Spleen (tissue), 11 donors: ENCODE measurements at regions not wholly inside any gene's neighbourhood (a gene's known extent, or its start where the extent isn't known, plus 50 kb on each side); places are given as distances from the start of the nearest gene placed in this dataset.
"Not testable (repeated sequence)": the region's sequence is repeated elsewhere in the genome, so short reads cannot be mapped to it uniquely, and the experiment has no call there.

Source experiments
- DNase-seq: peaks from one replicate; pipeline ENCODE4 v3.0.0-alpha.2; 2020
- H3K27ac ChIP-seq, 8 donors: fragments of 200-600 bp; sonication (generic) in 7 of 8; 1 replicate in 4 of 8; 2 replicates in 4 of 8; pipeline versions ENCODE4 v1.5.0 to v1.8.0; 2016 to 2021; ENCODE audit warnings: inconsistent platforms in 4 of 8, mild to moderate bottlenecking in 4 of 8, moderate library complexity in 1 of 8
- H3K27me3 ChIP-seq, 7 donors: fragments of 200-600 bp; sonication (generic) in 6 of 7; replicated peaks in 1 of 7; 1 replicate in 4 of 7; 2 replicates in 3 of 7; pipeline versions ENCODE4 v1.5.0 to v1.8.0; 2016 to 2021; ENCODE audit warnings: inconsistent platforms in 3 of 7, mild to moderate bottlenecking in 1 of 7
- H3K36me3 ChIP-seq, 6 donors: fragments of 200-600 bp; sonication (generic) in 5 of 6; 1 replicate in 4 of 6; 2 replicates in 2 of 6; pipeline versions ENCODE4 v1.5.0 to v1.8.0; 2016 to 2021; ENCODE audit warnings: inconsistent platforms in 2 of 6
- H3K4me1 ChIP-seq, 6 donors: fragments of 200-600 bp; sonication (generic) in 5 of 6; 1 replicate in 3 of 6; 2 replicates in 3 of 6; pipeline versions ENCODE4 v1.5.0 to v1.8.0; 2016 to 2021; ENCODE audit warnings: inconsistent platforms in 3 of 6
- H3K4me3 ChIP-seq, 8 donors: fragments of 200-600 bp; sonication (generic) in 7 of 8; 1 replicate in 4 of 8; 2 replicates in 4 of 8; pipeline versions ENCODE4 v1.5.0 to v1.8.0; 2016 to 2021; ENCODE audit warnings: inconsistent platforms in 4 of 8, mild to moderate bottlenecking in 4 of 8, moderate library complexity in 2 of 8
- H3K9me3 ChIP-seq, 8 donors: fragments of 200-600 bp; sonication (generic) in 7 of 8; 1 replicate in 4 of 8; 2 replicates in 4 of 8; pipeline versions ENCODE4 v1.5.0 to v1.8.0; 2016 to 2021; ENCODE audit warnings: inconsistent platforms in 4 of 8
- CTCF ChIP-seq, 11 experiments: fragments of 200-600 bp in 7 of 11; fragments of 450-650 bp in 4 of 11; sonication (generic) in 4 of 11; IDR thresholded peaks in 8 of 11; conservative IDR thresholded peaks in 3 of 11; 1 replicate in 7 of 11; 2 replicates in 4 of 11; pipeline versions ENCODE4 v1.4.0 to v1.8.0; 2016 to 2021; ENCODE audit warnings: antibody characterized with exemption in 11 of 11, inconsistent platforms in 4 of 11, mild to moderate bottlenecking in 1 of 11
- POLR2A ChIP-seq, 3 donors: fragments of 450-650 bp; IDR thresholded peaks; one replicate each; pipeline ENCODE4 v1.5.1; 2017; ENCODE audit warnings: antibody characterized with exemption in 3 of 3, mild to moderate bottlenecking in 1 of 3
- POLR2AphosphoS5 ChIP-seq, 3 donors: sonication (generic); formaldehyde crosslinking; IDR thresholded peaks; one replicate each; pipeline ENCODE4 v1.5.1; 2017; ENCODE audit warnings: antibody characterized with exemption in 3 of 3
- WGBS, 5 donors: extraction: QIAGEN DNeasy Blood & Tissue Kit in 3 of 5; methylation state at CpG; one replicate each; pipeline versions ENCODE4 v1.1.5 to v1.1.7; 2013 to 2018; 5-methylcytosine and 5-hydroxymethylcytosine counted together
- intact Hi-C: fragments of 100-400 bp; cut with DNase I; formaldehyde crosslinking; loops from one replicate; pipeline ENCODE4 v1.15.0; 2023; ENCODE audit warnings: low total_unique reads
- donor health status: healthy with polysubstance abuse.
- donor health status: DM: no; HTN: no; CAD: no; lungs with moderate emphysema.
- donor health status: DM: no; HTN: no; CAD: no.
- donor health status: Bipolar disorder and iron deficiency.
- donor health status: healthy.
- donor health status: DM: no; HTN: no; CAD: no.
- donor health status: DM: yes; HTN: yes; CAD: no.

GRCh38 chrX:63282077-63282476, 69.1 kb downstream of the SPIN4 start:
- H3K4me3 ChIP-seq = no peak overlapping the region
- H3K27ac ChIP-seq = peak overlapping the region in 1 of 8 donors; percentile 11
- H3K36me3 ChIP-seq = no peaks in the 10 kb centered on the region
- intact Hi-C loops = no loop called here
- DNase-seq = no peak
- no peak for TF ChIP-seq POLR2AphosphoS5 (IDR thresholded peaks at IDR 0.05)
- TF ChIP-seq POLR2A (IDR thresholded peaks at IDR 0.05) = no peak
- TF ChIP-seq CTCF (IDR thresholded peaks at IDR 0.05 in 8 of 11, conservative IDR thresholded peaks at IDR 0.05 in 3 of 11) = no peak
- no peaks in the 10 kb centered on the region for H3K4me1 ChIP-seq
- H3K9me3 ChIP-seq = peaks cover 0 to 16% (median 0%) of the 10 kb centered on the region in 8 donors
- 19 to 48% (median 30%) methylated on average over 2 of the region's 2 CpGs for WGBS, 5 donors
- no peaks in the 10 kb centered on the region for H3K27me3 ChIP-seq

- 59 to 73% (median 70%) methylated on average over 6 of the region's 6 CpGs for WGBS, 5 donors
- Histone ChIP-seq H3K9me3 (peaks cover 0 to 10% (median 0%) of the 10 kb centered on the region in 8 donors), H3K4me3 (no peak overlapping the region), H3K4me1 (no peaks in the 10 kb centered on the region), H3K27ac (no peak overlapping the region), H3K36me3 (no peaks in the 10 kb centered on the region), H3K27me3 (no peaks in the 10 kb centered on the region)
- no peak for TF ChIP-seq POLR2A (IDR thresholded peaks at IDR 0.05)
- TF ChIP-seq CTCF (IDR thresholded peaks at IDR 0.05 in 8 of 11, conservative IDR thresholded peaks at IDR 0.05 in 3 of 11) = no peak
- TF ChIP-seq POLR2AphosphoS5 (IDR thresholded peaks at IDR 0.05) = no peak
- intact Hi-C loops = no loop called here
- no peak for DNase-seq
Observed at GRCh38 chrX:63281465-63281864, 69.7 kb downstream of the SPIN4 start.

GRCh38 chrX:63277394-63277793, 73.7 kb downstream of the SPIN4 start:
- H3K27ac ChIP-seq, intact Hi-C loops, DNase-seq, H3K4me1 ChIP-seq, H3K9me3 ChIP-seq, H3K4me3 ChIP-seq, H3K27me3 ChIP-seq, H3K36me3 ChIP-seq: not testable (repeated sequence)
- WGBS, 5 donors = 72 to 83% (median 77%) methylated on average over 2 to 3 of the region's 3 CpGs

GRCh38 chrX:63275127-63275526, 76.0 kb downstream of the SPIN4 start:
- Histone ChIP-seq H3K27me3 (no peaks in the 10 kb centered on the region), H3K27ac (no peak overlapping the region), H3K9me3 (no peaks in the 10 kb centered on the region), H3K36me3 (no peaks in the 10 kb centered on the region), H3K4me1 (no peaks in the 10 kb centered on the region), H3K4me3 (no peak overlapping the region)
- TF ChIP-seq POLR2A (IDR thresholded peaks at IDR 0.05) (no peak), POLR2AphosphoS5 (IDR thresholded peaks at IDR 0.05) (no peak), CTCF (IDR thresholded peaks at IDR 0.05 in 8 of 11, conservative IDR thresholded peaks at IDR 0.05 in 3 of 11) (peak in 8 of 11 experiments; percentile 33 to 55 (median 46))
- WGBS, 5 donors = 30 to 50% (median 34%) methylated on average over 2 of the region's 2 CpGs
- intact Hi-C loops = no loop called here
- no peak for DNase-seq

GRCh38 chrX:63270873-63271272, 80.3 kb downstream of the SPIN4 start:
- WGBS, 5 donors = 88 to 98% (median 97%) methylated on average over 7 to 8 of the region's 8 CpGs
- TF ChIP-seq POLR2AphosphoS5 (IDR thresholded peaks at IDR 0.05) = no peak
- no peak for TF ChIP-seq CTCF (IDR thresholded peaks at IDR 0.05 in 8 of 11, conservative IDR thresholded peaks at IDR 0.05 in 3 of 11)
- no peak for TF ChIP-seq POLR2A (IDR thresholded peaks at IDR 0.05)

More at GRCh38 chrX:63270873-63271272, 80.3 kb downstream of the SPIN4 start:
- Histone ChIP-seq H3K4me3 (no peak overlapping the region), H3K9me3 (no peaks in the 10 kb centered on the region), H3K36me3 (no peaks in the 10 kb centered on the region), H3K27me3 (no peaks in the 10 kb centered on the region), H3K4me1 (no peaks in the 10 kb centered on the region), H3K27ac (no peak overlapping the region)
- no peak for DNase-seq
- intact Hi-C loops = no loop called here
